ENCODE measurements at regions not wholly inside any gene's neighbourhood (a gene's known extent, or its start where the extent isn't known, plus 50 kb on each side); places are given as distances from the start of the nearest gene placed in this dataset.

DNA sequence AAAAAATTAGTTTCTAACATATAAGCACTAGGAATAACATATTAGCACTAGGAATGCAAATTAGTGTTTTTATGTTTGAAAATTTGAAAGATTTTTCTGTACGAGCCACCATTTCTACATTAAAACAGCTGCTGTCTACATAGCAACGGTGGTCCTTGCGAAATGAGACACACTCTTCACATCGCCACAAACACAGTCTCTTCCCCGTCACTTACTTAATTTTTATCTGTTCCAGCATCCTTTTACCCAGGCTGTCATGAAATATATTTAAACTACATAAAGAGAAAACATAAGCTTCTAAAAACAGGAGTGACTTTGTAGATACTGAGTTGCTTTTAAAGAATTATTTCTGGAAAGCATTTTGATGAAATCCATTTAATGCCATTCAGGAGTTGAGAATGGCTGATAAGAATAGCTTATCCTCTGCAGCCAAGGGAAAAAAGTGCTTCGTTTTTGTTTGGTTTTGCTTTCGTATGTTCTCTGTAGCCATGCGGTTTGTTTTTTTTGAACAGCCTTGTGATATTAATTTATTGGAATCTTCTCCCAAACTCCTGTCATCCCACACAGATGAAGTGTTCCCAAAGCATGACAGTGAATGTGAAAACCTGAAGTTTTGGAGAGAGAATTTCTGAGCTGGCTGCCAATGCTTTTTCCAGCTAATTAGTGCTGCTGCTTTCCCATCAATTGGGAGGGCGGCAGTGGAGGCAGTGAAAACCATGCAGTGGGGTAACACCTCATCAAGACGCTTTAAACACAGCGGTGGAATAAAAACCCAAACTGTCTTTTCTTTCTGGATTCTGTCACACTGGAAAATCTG lies 603.7 kb upstream of the ADARB2 start:
- Histone ChIP-seq H3K36me3 (ENCODE audit: control insufficient read depth in 2 of 2, insufficient read depth in 1 of 2, low read length in 2 of 2) (no peaks in the 10 kb centered on the region), H3K27ac (ENCODE audit: extremely low read depth, low read depth, low read length) (no peak overlapping the region), H3K4me3 (ENCODE audit: low read depth, low read length) (no peak overlapping the region), H3K9me3 (ENCODE audit: control insufficient read depth, insufficient read depth, low read depth, low read length) (no peaks in the 10 kb centered on the region), H3K4me1 (ENCODE audit: control insufficient read depth, insufficient read depth, low read length) (no peaks in the 10 kb centered on the region)
- ChIA-PET POLR2A (no interaction called here), CTCF (no interaction called here)
- TF ChIP-seq KLF7 (tag by site-specific recombination; IDR thresholded peaks at IDR 0.05; ENCODE audit: borderline replicate concordance) (no peak), ZNF24 (tag by site-specific recombination; IDR thresholded peaks at IDR 0.05) (no peak), BCL11B (tag by site-specific recombination; IDR thresholded peaks at IDR 0.05; ENCODE audit: low read depth) (no peak), ZBTB8A (tag by site-specific recombination; IDR thresholded peaks at IDR 0.05) (no peak)
- TF ChIP-seq, protein P1, sequence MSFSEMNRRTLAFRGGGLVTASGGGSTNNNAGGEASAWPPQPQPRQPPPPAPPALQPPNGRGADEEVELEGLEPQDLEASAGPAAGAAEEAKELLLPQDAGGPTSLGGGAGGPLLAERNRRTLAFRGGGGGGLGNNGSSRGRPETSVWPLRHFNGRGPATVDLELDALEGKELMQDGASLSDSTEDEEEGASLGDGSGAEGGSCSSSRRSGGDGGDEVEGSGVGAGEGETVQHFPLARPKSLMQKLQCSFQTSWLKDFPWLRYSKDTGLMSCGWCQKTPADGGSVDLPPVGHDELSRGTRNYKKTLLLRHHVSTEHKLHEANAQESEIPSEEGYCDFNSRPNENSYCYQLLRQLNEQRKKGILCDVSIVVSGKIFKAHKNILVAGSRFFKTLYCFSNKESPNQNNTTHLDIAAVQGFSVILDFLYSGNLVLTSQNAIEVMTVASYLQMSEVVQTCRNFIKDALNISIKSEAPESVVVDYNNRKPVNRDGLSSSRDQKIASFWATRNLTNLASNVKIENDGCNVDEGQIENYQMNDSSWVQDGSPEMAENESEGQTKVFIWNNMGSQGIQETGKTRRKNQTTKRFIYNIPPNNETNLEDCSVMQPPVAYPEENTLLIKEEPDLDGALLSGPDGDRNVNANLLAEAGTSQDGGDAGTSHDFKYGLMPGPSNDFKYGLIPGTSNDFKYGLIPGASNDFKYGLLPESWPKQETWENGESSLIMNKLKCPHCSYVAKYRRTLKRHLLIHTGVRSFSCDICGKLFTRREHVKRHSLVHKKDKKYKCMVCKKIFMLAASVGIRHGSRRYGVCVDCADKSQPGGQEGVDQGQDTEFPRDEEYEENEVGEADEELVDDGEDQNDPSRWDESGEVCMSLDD (tag by site-specific recombination; IDR thresholded peaks at IDR 0.05), result no peak
- TF ChIP-seq, protein P2, sequence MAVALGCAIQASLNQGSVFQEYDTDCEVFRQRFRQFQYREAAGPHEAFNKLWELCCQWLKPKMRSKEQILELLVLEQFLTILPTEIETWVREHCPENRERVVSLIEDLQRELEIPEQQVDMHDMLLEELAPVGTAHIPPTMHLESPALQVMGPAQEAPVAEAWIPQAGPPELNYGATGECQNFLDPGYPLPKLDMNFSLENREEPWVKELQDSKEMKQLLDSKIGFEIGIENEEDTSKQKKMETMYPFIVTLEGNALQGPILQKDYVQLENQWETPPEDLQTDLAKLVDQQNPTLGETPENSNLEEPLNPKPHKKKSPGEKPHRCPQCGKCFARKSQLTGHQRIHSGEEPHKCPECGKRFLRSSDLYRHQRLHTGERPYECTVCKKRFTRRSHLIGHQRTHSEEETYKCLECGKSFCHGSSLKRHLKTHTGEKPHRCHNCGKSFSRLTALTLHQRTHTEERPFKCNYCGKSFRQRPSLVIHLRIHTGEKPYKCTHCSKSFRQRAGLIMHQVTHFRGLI (tag by site-specific recombination; IDR thresholded peaks at IDR 0.05), result no peak
- TF ChIP-seq, protein P3, sequence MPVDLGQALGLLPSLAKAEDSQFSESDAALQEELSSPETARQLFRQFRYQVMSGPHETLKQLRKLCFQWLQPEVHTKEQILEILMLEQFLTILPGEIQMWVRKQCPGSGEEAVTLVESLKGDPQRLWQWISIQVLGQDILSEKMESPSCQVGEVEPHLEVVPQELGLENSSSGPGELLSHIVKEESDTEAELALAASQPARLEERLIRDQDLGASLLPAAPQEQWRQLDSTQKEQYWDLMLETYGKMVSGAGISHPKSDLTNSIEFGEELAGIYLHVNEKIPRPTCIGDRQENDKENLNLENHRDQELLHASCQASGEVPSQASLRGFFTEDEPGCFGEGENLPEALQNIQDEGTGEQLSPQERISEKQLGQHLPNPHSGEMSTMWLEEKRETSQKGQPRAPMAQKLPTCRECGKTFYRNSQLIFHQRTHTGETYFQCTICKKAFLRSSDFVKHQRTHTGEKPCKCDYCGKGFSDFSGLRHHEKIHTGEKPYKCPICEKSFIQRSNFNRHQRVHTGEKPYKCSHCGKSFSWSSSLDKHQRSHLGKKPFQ (tag by site-specific recombination; IDR thresholded peaks at IDR 0.05), result no peak

DNA sequence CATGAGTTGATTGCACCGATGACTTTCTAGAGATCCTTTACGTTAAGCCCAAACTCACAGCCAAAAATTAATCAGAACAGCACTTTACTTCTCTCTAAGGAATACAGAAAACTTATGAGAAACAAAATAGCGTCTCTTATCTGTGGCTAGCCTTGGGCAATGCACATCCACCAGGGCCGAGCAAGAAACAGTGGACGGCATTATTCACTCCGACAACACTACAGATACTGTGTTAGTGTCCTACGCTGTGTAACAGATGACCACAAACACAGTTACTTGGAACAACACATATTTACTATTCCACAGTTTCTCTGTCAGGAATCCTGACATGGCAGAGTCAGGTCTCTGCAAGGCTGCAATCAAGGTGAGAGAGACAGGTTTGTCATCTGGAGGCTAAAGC lies 598.3 kb upstream of the ADARB2 start:
- no peak overlapping the region for H3K27ac ChIP-seq (ENCODE audit: extremely low read depth, low read depth, low read length)
- H3K9me3 ChIP-seq (ENCODE audit: control insufficient read depth, insufficient read depth, low read depth, low read length), result no peaks in the 10 kb centered on the region
- CTCF ChIA-PET, result no interaction called here
- no peaks in the 10 kb centered on the region for H3K36me3 ChIP-seq (ENCODE audit: control insufficient read depth in 2 of 2, insufficient read depth in 1 of 2, low read length in 2 of 2)
- H3K4me1 ChIP-seq (ENCODE audit: control insufficient read depth, insufficient read depth, low read length), result no peaks in the 10 kb centered on the region
- no peak overlapping the region for H3K4me3 ChIP-seq (ENCODE audit: low read depth, low read length)
- TF ChIP-seq, protein P4, sequence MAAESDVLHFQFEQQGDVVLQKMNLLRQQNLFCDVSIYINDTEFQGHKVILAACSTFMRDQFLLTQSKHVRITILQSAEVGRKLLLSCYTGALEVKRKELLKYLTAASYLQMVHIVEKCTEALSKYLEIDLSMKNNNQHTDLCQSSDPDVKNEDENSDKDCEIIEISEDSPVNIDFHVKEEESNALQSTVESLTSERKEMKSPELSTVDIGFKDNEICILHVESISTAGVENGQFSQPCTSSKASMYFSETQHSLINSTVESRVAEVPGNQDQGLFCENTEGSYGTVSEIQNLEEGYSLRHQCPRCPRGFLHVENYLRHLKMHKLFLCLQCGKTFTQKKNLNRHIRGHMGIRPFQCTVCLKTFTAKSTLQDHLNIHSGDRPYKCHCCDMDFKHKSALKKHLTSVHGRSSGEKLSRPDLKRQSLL (tag by site-specific recombination; IDR thresholded peaks at IDR 0.05), result no peak
- TF ChIP-seq ZNF654 (tag by site-specific recombination; IDR thresholded peaks at IDR 0.05; ENCODE audit: low read depth) (no peak), ZNF629 (tag by site-specific recombination; IDR thresholded peaks at IDR 0.05) (no peak), SP7 (tag by site-specific recombination; IDR thresholded peaks at IDR 0.05) (no peak), GLIS2 (tag by site-specific recombination; IDR thresholded peaks at IDR 0.05) (no peak), ZNF341 (tag by site-specific recombination; IDR thresholded peaks at IDR 0.05; ENCODE audit: low read depth) (no peak), ZIC2 (tag by site-specific recombination; IDR thresholded peaks at IDR 0.05) (no peak), ZFP3 (tag by site-specific recombination; IDR thresholded peaks at IDR 0.05; ENCODE audit: low read depth) (no peak), ZBTB8A (tag by site-specific recombination; IDR thresholded peaks at IDR 0.05) (no peak), ZNF660 (tag by site-specific recombination; IDR thresholded peaks at IDR 0.05) (no peak), EGR2 (tag by site-specific recombination; IDR thresholded peaks at IDR 0.05; ENCODE audit: low read depth) (no peak), ZNF791 (tag by site-specific recombination; IDR thresholded peaks at IDR 0.05) (no peak), ZNF600 (tag by site-specific recombination; IDR thresholded peaks at IDR 0.05) (no peak), ZNF624 (tag by site-specific recombination; IDR thresholded peaks at IDR 0.05) (no peak), REPIN1 (tag by site-specific recombination; IDR thresholded peaks at IDR 0.05; ENCODE audit: low read depth) (no peak), ZBTB21 (tag by site-specific recombination; IDR thresholded peaks at IDR 0.05) (no peak), ZEB2 (tag by site-specific recombination; IDR thresholded peaks at IDR 0.05) (no peak)
- POLR2A ChIA-PET, result no interaction called here
